ENCODE measurements at regions not wholly inside any gene's neighbourhood (a gene's known extent, or its start where the extent isn't known, plus 50 kb on each side); places are given as distances from the start of the nearest gene placed in this dataset.

- FAIRE-seq = no peak
- H3K79me2 ChIP-seq (ENCODE audit: control insufficient read depth, insufficient read depth, low read length) = no peaks in the 10 kb centered on the region
- no TSS peak for BruUV-seq (replicated peaks)
- H3K9me3 ChIP-seq (replicated peaks; ENCODE audit: control insufficient read depth, insufficient read depth, low read length) = no peaks in the 10 kb centered on the region
- ChIA-PET CTCF (no interaction called here), POLR2A (no interaction called here)
- no peaks in the 10 kb centered on the region for H3K36me3 ChIP-seq (ENCODE audit: control insufficient read depth in 2 of 2, extremely low read depth in 1 of 2, insufficient read depth in 2 of 2, low read length in 2 of 2)
- H3K27ac ChIP-seq (ENCODE audit: insufficient read depth, low read depth, low read length) = no peak overlapping the region
- no peak overlapping the region for H3K4me2 ChIP-seq (ENCODE audit: insufficient read depth, low read length)
- dilution Hi-C loops (cut with MboI; ENCODE audit: extremely low pct_ligation_motif_present, low sequenced_read_pairs) (no loop called here), intact Hi-C loops (cut with micrococcal nuclease) (no loop called here)
- no peak overlapping the region for H3K9ac ChIP-seq (replicated peaks; ENCODE audit: extremely low read depth, insufficient read depth, low read length)
- H3K4me1 ChIP-seq (ENCODE audit: control insufficient read depth, extremely low read depth, insufficient read depth, low read length) = no peaks in the 10 kb centered on the region
- no peaks in the 10 kb centered on the region for H4K20me1 ChIP-seq (replicated peaks; ENCODE audit: control insufficient read depth, extremely low read depth, insufficient read depth, low read length)
- no peaks in the 10 kb centered on the region for H3K9me1 ChIP-seq (replicated peaks; ENCODE audit: control insufficient read depth, extremely low read depth, insufficient read depth, low read length)
- no peak overlapping the region for H3K4me3 ChIP-seq (replicated peaks in 1 of 3; ENCODE audit: insufficient read depth in 1 of 3, low read depth in 1 of 3, low read length in 3 of 3)
- TF ChIP-seq FOS (IDR thresholded peaks at IDR 0.05; ENCODE audit: borderline replicate concordance, insufficient read depth, low read length) (no peak), CTCF (IDR thresholded peaks at IDR 0.05; ENCODE audit: extremely low read depth in 1 of 2, insufficient read depth in 1 of 2, low read depth in 1 of 2, low read length in 2 of 2) (no peak), POLR2A (IDR thresholded peaks at IDR 0.05; ENCODE audit: low read depth, low read length) (no peak), EZH2 (IDR thresholded peaks at IDR 0.05; ENCODE audit: borderline replicate concordance, low read depth, low read length, severe bottlenecking) (no peak), MAX (IDR thresholded peaks at IDR 0.05; ENCODE audit: insufficient read depth, insufficient read length) (no peak), GATA2 (IDR thresholded peaks at IDR 0.05; ENCODE audit: insufficient read depth, insufficient read length, low read depth, low read length) (no peak), MYC (IDR thresholded peaks at IDR 0.05; ENCODE audit: low read depth, low read length) (no peak), JUN (IDR thresholded peaks at IDR 0.05; ENCODE audit: borderline replicate concordance, insufficient read depth, insufficient read length, low read depth) (no peak), POLR2AphosphoS5 (IDR thresholded peaks at IDR 0.05; ENCODE audit: insufficient read depth, low read depth, low read length) (no peak)
- no peak overlapping the region for H2AFZ ChIP-seq (ENCODE audit: low read depth, low read length)
- H3K27me3 ChIP-seq (ENCODE audit: control insufficient read depth in 2 of 2, insufficient read depth in 2 of 2, low read length in 2 of 2) = peaks cover 0 to 2% of the 10 kb centered on the region in 2 experiments
- no peak for DNase-seq (ENCODE audit: low read depth, low spot score)
These were observed 223.7 kb downstream of the PDCD6IP start for GRCh38 chr3:34022147-34022546.

All from endothelial cell of umbilical vein (primary cell).